NCI-H82 (cell line): ENCODE measurements at regions not wholly inside any gene's neighbourhood (a gene's known extent, or its start where the extent isn't known, plus 50 kb on each side); places are given as distances from the start of the nearest gene placed in this dataset.
"Not testable (repeated sequence)": the region's sequence is repeated elsewhere in the genome, so short reads cannot be mapped to it uniquely, and the experiment has no call there.

Experiments used
- DNase-seq: peaks from one replicate; lab custom pipeline; 2025; lab: John Stamatoyannopoulos, UW

DNA sequence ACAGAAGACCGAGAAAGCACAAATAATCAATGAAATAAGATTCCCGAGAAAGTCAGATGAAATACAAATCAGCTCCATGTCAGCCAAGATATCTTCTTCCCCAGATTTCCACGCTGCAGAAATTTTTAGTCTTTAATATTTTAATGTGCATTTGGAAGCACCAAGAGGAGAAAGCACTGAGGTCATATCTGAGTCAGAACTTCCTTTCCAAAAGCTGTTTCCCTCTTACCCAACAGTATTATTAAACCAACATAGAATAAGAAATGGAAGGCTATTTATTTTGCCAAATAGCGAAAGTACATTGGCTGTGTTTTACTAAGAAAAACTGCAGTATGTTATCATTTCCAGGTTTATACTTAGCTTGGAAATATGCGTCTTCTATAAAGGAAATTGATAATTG is 772.1 kb upstream of the CDH9 start:
- DNase-seq, result no peak

DNA sequence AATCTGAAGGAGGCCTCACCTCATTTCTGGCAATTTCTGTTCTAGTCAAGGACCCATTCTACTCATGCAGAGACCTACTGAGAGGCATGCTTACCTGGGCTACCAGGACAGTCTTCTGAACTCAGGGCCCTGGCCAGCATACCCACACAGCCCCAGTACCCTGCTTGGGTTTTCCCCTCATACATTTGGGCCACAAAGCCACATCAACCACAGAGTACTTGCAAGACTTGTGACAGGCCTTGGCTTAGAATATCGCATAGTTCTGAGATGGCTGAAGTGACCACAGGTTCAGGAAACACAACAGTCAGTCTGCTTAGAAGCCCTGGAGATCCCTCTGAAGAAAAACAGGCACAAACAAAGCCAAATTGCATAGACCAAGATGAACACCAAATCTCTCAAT is 758.8 kb upstream of the CDH9 start:
- DNase-seq, result no peak

DNA sequence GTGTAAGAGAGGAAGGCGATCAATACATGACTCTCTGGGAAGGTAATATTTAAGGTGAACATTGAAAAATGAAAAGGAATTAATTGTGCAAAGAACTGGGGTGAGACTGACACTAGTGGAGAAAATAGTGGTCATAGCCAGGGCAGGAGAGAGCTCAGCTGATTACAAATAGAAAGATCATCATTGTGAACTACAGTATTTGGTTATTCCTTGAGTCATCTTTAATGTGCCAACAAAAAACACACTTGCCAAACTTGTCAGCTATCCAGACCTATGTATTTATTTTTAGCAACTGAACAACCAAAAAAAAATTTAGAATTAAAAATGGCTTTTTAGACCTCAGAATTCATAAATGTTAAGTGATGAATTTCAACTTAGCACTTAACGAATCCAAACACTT is 749.8 kb upstream of the CDH9 start:
- DNase-seq, result no peak

DNA sequence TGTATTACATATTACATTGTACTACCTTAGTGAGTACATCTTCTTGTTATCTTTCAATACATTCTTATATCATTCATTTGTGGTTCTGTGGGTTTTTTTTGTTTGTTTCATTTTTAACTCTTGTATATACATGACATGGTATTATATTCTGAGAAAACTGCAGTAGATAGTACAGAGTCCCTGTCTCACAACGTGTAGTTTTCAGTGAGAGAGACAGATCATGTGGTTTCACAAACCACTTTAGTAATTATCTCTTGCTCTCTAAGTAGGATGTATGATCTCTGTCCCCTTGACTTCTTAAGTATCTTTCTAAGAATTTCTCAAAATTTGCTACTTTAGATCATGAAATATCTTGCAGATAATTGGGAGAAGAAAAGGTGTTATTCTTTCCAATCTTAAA is 745.9 kb upstream of the CDH9 start:
- DNase-seq, result no peak

DNA sequence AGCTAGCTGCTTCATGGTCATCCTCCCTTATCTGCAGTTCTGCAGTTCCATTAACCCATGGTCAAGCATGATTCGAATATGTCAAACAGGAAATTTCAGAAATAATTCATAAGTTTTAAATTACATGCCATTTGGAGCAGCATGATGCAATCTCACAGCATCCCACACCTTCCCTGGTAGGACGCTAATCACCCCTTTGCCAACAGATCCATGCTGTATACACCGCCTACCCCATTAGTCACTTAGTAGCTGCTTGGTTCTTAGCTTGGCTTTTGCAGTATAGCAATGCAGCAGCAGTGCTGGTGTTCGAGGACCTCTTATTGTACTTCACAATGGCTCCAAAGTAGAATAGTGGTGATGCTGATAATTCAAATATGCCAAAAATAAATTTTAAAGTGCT is 739.7 kb upstream of the CDH9 start:
- DNase-seq, result no peak

DNA sequence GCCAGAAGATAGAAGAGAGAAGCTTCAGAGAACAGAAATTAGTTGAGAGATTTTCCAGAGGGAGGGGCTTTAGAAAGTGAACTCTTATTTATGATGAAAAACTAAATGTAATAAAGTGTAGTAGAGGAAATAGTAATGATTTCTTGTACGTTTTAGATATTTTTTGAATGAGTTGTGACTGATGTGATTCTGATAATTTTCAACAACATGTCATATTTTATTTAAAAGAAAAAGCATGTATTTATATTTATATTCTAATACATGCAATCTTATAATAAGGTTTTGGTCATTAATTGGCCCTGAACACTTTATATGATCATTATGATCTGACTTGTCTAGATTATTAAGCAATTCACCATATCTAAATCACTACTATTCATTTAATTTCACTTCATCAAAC is 735.2 kb upstream of the CDH9 start:
- no peak for DNase-seq

DNA sequence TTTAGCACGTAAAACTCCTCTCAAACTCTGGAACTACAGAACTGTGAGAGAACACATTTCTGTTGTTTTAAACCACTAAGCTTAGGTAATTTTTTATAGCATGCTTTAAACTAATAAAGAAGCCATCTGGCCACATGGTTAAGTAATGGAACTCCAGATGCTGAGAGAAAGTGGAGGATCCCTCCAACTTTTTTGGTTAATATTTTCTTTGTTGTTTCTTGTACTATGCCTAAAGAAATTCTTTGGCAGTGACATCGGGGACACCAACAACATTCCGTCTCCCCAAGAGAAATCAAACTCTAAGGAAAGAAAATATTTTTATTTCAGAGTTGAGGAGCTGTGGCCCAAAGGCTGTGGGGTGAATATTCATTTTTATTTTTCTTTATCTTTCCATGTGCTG is 734.8 kb upstream of the CDH9 start:
- no peak for DNase-seq

DNA sequence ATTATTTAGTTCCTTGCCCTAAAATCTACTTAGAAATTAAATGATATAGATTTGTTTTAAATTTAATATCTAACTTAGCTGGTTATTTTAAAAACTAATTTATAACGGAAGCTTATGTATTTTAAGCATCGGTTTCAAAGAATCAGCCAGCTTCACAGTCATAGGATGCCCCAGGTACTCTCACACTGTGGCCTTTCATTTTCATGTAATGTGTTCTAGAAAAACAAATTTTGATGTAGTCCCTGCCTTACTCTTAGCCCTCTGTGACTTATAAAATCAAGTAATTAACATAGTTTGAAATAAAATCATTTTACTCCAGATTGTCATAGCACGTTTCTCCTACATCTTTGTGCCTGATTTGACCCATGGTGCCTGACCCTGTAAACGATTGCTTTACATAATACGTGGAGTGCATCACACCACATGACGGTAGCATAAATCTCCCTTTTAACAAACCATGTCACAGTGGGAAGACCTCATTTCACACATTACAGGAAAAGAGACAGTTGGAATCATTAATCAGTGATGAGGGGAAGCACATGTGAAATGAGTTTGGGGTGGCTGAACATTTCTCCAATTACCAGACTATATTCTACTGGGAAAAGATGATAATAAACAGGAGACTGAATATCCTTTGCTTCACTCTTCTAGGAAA is 731.5 kb upstream of the CDH9 start:
- DNase-seq, result no peak

DNA sequence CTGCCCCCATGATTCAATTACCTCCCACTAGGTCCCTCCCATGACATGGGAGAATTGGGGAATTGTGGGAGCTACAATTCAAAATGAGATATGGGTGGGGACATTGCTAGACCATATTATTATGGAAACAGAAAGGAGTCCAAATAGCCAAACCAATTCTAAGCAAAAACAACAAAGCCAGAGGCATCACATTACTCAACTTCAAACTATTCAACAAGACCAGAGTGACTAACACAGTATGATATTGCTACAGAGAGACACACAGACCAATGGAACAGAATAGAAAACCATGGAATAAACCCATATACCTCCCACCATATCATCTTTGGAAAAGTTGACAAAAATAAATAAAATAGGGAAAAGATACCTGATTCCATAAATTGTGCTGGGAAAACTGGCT is 710.5 kb upstream of the CDH9 start:
- no peak for DNase-seq

DNA sequence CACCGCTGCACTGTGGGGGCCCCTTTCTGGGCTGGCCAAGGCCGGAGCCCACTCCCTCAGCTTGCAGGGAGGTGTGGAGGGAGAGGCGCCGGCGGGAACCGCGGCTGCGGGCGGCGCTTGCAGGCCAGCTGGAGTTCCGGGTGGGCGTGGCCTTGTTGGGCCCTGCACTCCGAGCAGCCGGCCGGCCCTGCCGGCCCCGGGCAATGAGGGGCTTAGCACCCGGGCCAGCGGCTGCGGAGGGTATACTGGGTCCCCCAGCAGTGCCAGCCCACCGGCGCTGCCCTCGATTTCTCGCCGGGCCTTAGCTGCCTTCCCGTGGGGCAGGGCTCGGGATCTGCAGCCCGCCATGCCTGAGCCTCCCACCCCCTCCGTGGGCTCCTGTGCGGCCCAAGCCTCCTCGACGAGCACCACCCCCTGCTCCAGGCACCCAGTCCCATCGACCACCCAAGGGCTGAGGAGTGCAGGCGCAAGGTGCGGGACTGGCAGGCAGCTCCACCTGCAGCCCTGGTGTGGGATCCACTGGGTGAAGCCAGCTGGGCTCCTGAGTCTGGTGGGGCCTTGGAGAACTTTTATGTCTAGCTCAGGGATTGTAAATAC is 705.1 kb upstream of the CDH9 start:
- not testable (repeated sequence) for DNase-seq

DNA sequence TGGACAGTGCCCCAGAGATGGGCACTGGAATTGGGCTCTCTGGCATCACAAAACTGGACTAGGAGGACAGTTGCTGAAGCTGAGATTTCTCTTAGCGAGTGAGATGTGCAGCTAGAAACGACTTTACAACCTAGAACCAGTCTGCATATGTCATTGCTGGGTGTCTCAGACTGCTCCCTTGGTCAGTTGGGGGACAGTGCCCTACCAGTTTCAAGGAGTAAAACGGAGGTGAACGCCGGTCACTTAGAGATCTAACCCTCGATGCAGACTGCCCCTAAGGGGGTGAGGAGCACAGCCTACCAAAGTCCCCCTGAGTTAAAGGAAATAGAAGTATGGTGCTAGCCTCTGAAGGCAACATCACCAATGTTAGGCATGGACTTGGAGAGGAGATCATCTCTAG is 704.4 kb upstream of the CDH9 start:
- DNase-seq, result no peak

DNA sequence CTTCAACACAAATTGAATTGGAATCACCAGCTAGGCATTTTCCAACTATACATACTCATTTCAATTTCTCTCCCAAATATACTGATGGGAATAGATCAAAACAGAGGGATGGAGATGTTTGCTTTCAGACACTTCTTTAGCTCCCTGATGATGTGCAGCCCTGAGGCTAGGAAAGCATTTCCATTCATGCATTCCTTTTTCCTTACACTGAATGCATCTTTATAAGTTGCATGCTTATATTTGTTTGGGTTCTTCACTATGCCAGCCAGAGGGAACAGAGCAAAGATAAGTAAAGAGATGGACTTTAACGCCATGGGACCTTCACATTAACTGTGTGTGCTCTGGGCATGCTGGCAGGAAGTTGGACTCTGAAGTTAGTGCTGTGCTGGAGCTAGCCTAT is 696.5 kb upstream of the CDH9 start:
- DNase-seq, result no peak

DNA sequence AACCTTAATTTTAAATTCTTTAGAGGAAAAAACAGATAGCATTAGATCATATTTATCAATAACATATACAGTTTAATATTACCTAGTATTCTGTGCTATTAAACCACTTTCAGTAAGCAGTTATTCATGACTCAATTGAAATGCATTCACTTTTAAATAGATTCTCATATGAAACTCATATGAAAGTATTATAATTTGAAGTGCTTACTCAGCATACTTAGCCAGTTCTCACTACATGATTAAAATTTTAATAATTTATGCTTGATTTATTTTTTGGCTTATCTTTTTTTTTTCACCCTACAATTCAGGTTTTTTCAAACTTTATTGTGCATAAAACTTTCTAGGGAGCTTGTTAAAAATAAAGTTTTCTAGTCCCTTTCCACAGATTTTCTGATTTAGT is 694.9 kb upstream of the CDH9 start:
- DNase-seq, result no peak

DNA sequence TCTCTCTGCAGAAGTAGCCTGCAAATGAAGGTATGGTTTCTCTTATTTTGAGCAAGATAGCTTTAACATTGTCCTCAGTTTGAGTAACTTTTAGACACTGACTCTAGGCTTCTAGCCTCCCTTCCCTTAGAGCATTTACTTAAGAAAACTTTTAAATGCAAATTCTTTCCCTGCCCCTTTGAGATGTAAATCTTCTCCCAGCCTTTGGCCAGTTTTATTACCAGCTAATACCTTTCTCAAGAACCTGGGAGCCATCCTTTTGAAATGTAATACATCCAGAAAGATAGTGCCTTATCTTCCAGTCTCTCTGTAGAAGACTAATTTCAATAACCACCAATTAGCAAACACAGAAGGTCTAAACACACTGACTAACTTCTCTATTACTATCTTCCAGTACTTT is 688.9 kb upstream of the CDH9 start:
- DNase-seq, result no peak

DNA sequence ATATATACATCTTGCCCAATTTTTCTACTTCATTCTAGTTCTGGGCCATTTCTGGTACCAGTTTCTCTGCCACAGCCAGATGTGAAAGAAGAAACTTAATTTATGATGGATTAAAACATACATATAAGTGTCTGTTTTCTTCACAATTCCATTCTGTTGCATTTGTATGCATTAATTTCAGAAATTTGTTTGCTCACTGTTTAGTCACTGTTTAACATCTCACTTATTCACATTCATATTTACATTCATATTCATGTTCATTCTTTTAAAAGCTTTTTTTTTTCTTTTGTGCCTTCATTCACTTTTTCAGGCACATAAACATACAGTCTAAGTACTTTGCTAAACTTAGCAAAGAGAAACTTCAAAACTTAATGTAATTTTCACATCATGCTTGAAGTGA is 684.0 kb upstream of the CDH9 start:
- DNase-seq, result no peak

DNA sequence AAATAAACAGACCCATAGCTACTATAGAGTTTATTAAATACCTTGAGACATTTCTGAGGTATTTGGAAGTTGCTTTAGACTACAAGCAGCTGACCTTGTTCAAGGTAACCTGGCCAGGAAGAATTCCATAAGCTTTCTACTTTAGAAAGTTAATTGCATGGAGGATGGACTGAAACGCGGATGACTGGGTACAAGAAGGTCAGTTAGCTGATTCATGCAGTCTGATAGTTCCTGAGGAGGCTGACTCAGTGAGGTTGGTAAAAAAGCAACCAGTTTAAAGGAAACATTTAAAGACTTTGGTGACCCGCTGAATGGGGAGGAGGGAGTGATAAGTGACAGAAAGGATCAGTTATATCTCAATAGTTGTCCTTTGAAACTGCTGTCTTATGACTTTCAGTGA is 670.1 kb upstream of the CDH9 start:
- DNase-seq, result no peak

DNA sequence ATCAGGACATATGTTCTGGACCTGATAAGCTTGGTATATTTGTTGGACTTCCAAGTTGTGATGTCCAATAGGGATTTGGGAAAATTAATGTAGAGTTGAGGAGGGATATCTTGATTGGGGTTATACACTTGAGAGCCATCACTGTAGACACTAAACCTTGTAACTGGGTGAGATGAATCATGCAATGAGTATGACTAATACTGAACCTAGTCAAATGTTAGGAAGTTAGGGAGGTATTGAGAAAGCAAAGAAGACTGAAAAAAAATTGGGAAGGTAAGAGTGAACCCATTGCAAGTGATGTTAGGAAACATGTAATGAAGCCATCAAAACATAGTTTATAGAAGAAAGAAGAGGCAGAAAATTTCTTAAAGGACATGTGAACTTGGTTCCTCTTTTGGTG is 668.4 kb upstream of the CDH9 start:
- no peak for DNase-seq

DNA sequence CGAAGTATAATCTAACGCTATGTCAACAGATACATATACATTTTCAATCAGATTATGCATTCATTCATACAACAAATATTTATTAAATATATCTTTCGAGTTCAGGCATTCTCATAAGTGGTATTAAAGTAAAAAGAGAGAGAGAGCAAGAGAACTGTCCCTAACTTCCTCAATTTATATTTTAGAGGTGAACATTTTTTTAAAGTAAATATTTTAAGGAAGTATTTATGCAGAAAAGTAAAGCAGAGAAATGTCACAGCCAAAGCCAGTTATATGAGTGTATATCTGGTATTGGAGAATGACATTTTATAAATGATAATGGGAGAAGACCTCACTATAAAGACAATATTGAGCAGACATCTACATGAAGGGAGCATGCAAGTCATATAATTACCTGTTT is 667.3 kb upstream of the CDH9 start:
- no peak for DNase-seq

DNA sequence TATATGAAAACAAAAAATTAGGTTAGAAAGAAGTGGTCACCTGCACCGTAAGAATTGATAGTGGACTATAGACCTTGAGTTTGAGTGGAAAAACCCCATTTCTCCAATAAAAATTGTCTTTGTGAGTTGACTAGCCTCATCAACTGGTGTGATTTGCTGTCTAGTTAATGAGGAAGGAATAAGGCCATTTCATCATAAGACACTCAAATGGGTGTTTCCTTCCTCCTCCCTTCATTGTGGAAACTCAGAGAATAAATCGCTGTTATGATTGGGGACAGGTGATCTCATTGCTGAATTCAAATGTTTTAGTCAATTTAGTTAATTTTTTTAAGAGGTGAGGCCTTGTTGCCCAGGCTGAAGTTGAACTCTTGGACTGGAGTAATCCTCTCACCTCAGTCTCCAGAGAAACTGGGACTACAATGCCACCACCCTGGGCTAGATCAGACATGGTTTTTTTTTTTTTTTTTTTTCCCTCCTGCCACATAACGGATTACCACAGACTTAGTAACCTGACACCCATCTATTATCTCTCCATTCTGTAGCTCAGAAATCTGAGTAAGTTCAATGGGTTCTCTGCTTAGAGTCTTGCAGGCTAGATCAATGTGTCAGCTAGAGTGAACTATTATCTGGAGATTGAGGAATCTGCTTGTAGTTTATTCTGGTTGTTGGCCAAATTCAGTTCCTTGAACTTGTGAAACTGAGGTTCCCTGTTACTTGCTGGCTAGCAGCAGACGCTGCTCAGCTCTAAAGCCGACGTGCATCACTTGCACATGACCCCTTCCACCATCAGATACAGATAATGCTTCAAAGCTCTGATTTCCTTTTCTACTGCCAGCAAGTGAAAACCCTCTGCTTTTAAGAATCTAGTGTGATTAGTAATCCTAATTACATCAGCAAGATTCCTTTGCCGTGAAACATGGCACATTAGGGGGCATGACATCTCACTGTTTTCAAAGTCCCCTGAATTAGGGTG is 663.8 kb upstream of the CDH9 start:
- DNase-seq, result peak; percentile 80

DNA sequence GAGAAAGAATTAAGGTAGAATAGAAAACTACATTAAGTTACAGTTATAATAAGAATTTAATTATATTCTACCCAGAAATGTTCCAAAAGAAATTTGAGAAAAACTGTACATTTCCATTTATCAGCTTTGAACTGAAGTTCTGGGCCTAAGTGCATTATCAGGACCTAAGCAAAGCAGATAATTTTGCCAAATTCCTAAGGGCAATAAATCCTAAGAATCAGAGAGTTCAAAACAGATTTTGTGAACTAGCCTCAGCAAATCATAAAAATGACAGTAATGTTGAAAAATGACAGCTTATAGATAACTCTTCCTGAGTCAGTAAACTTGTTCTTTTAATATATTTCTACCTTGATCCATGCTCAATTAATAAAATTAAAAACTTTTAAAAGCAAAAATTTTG is 662.1 kb upstream of the CDH9 start:
- DNase-seq, result no peak

DNA sequence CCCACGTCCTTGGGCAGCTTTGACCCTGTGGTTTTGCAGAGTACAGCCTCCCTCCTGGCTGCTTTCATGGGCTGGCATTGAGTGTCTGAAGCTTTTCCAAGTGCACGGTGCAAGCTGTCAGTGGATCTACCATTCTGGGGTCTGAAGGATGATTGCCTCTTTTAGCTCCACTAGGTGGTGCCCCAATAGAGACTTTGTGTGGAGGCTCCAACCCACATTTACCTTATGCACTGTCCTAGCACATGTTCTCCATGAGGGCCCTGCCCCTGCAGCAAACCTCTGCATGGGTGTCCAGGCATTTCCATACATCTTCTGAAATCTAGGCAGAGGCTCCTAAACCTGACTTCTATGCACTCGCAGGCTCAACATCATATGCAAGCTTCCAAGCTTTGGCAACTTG is 644.2 kb upstream of the CDH9 start:
- DNase-seq, result peak; percentile 56

DNA sequence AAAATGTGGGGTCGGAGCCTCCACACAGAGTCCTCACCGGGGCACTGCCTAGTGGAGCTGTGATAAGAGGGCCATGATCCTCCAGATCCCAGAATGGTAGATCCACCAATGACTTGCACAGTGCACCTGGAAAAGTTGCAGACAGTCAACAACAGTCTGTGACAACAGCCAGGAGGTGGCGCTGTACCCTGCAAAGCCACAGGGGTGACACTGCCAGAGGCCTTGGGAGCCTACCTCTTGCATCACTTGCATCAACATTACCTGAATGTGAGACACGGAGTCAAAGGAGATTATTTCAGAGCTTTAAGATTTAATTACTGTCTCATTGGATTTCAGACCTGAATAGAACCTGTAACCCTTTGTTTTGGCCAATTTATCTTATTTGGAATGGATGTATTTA is 614.1 kb upstream of the CDH9 start:
- DNase-seq, result peak; percentile 31

DNA sequence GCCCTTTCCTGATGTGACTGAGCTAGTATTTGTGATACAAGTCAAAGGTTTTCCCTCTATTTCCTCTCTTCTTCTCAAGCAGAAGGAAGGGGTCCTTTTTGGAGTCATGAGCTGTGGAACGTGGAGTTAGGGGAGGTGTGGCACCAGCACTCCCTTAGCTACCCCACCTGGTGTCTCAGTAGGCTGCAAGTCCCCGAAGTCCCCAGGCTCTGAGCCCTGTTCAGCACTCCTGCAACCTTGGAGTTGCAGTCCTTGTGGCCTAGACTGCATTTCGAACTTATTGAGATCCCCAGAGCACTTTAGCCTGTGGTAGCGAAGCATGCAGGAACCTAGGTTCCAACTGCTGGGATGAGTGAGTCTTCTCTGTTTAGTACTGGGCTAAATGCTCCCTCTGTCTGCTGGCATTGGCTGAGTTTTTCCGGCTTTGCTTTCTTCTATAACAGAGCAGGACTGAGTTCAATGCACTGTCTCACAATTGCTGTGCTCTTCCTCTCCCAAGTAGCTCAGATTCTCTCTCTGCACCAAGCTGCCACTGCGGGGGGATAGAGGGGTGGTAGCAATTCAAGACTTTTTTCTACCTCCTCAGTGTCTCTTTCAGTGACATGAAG is 600.7 kb upstream of the CDH9 start:
- DNase-seq, result peak; percentile 1
